GM11168 (cell line): ENCODE measurements at regions not wholly inside any gene's neighbourhood (a gene's known extent, or its start where the extent isn't known, plus 50 kb on each side); places are given as distances from the start of the nearest gene placed in this dataset.

ENCODE experiments used
- in situ Hi-C: fragments of 300-500 bp; cut with MboI; formaldehyde crosslinking; loops from one replicate; pipeline ENCODE4 v1.12.0; 2022; ENCODE audit warnings: low sequenced_read_pairs; ENCODE audit not compliant: unreplicated experiment

DNA sequence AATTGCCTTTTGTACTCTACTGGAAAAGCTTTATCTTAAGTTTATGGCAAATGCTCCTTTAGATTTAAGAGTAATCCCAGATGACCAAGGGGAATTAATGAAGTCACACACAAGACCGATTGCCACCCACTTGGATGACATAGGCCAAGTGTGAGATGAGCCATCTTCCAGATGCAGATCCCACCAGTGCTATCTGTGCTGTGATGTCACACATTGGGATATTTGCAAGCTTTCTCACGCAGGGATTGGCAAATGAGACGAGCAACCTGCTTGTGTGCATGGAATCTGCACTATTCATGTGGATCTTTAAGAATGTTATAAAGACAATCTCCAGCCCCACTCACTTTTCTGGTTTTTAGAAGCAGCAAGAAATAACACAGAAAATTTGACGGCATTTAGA, 602.1 kb upstream of the TMEM132C start:
- in situ Hi-C loops = no loop called here

GRCh38 chr12:127667131-127667685, 599.8 kb upstream of the TMEM132C start:
- in situ Hi-C loops = no loop called here

- in situ Hi-C loops = no loop called here
Observed at GRCh38 chr12:127670294-127670693, 596.7 kb upstream of the TMEM132C start.

GRCh38 chr12:127670796-127671195, 596.2 kb upstream of the TMEM132C start:
- in situ Hi-C loops = no loop called here

DNA sequence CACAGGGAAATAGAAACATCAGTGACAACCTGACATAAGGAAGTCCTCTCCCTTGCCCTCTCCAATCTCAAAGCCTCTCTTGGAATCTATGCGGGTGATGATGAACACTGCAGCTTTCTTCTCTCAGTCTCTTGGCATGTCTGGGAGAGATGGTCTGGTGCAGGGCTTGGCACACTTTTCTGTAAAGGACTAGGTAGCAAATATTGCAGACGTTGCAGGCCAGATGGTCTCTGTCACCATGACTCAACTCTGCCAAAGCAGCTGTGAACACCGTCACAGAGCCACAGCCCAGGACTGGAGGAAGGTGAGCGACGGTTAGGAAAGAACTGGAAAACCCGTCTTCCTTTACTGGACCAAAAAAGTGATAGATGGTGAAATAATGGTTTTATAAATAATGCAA, 591.0 kb upstream of the TMEM132C start:
- in situ Hi-C loops = no loop called here

DNA sequence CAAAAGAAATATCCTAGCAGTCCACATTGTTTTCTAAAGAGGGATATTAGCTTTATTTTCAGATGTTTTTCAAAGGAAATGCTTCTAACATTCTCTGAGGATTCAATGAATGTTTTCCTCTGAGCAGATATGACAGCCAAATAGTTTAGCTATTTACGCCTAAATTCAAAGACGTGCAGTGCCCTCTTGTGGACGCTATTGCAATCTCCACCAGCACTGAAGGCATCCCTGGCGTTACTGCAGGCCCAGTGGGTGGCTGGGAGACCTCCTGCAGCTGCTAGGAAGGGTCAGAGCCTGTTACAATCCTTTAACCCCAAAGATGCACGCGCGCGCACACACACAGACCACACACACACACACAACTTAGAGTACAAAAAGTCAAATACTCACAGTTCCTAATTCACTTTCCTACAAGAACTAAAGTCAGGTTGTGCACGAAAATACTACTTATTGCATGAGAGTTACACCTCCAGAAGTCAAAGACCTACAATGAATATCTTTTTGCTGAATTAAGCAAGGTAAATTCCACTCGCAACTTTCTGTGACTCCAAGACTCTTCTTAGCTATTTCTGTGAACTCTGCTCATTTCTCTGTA, 589.3 kb upstream of the TMEM132C start:
- in situ Hi-C loops = no loop called here

GRCh38 chr12:127678945-127679344, 588.0 kb upstream of the TMEM132C start:
- in situ Hi-C loops = no loop called here

DNA sequence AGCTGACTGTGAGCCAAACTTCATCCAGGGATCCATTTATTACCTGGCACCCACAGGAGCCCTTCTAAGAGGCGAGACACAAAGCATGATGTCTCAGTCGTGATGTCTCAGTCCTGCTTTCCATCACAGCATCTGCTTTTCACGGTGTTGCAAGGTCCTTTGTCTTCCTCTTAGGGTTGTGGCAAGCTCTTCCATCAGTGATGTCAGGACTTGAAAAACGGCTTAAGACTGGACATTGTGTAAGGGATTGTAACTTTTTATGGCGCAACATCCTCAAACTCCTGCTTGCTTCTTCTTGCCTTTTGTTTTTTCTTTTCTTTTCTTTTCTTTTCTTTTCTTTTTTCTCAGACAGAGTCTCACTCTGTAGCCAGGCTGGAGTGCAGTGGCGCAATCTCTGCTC, 586.5 kb upstream of the TMEM132C start:
- in situ Hi-C loops = no loop called here

DNA sequence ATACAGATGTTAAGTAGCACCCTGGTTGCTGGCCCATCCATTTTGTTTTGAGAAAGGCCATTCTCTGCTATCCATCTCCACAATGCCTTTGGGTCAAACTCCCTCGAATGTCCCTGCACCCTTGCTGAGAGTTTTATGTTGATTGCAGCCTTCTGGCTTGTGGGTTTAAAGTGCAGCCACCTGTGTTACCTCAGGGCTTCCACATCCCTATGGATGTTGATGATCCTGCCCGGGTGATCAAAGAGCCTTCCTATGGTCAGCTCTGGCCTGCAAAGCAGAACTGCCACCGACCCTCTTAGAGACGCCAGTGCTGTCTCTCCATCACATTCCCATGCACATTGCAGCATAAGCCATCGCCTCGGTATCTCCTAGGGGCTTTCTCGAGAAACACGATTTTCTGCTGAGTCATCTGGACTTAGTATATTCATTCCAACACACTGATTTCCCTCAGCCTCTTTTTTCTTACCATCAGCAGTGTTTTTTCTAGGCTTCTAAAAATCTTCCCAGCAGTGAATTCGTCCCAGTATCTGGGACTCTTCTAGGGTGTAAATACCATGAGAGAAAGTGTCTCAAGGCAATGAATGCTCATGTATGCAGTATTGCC, 585.7 kb upstream of the TMEM132C start:
- in situ Hi-C loops = no loop called here

- in situ Hi-C loops = no loop called here
Observed at GRCh38 chr12:127685491-127685890, 581.5 kb upstream of the TMEM132C start.

DNA sequence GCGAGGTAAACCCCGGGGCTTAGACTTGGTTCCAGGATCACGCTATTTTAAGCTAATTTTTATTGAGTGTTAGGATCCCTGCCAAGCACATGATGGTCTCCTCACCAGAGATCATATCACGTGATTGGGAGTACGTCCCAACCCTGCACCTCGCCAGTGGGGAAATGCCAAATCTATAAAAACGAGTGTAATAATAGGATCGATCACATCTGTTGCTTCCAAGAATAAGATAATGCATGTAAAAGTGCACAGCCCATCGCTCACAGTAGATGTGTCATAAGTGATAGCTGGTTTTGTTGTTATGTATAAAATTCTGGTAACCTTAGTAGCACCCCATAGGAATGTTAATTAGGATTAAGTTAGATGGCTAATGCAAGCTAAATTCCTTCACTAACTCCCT, 581.0 kb upstream of the TMEM132C start:
- in situ Hi-C loops = no loop called here

GRCh38 chr12:127687181-127687580, 579.8 kb upstream of the TMEM132C start:
- in situ Hi-C loops = no loop called here

GRCh38 chr12:127688906-127689428, 578.0 kb upstream of the TMEM132C start:
- in situ Hi-C loops = no loop called here

DNA sequence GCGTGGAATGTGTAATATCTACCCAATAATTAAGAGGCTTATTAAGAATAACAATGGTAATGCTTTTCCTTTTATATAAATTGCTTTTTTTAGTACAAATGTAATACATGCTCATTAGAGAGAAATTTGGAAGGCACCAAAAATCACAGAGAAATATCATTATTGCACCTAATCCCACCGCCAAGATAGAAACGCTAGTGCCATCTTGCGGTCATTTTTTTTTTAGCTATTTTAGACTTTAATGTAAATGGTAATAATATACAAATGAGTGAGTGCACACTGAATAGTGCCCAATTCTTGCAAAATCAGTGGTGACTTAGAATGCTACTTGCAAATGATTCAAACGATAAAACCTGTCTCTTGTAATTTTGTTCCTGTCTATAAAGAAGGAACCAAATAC, 576.8 kb upstream of the TMEM132C start:
- in situ Hi-C loops = no loop called here

GRCh38 chr12:127696963-127697362, 570.0 kb upstream of the TMEM132C start:
- in situ Hi-C loops = no loop called here

- in situ Hi-C loops = no loop called here
Observed at GRCh38 chr12:127703026-127703425, 563.9 kb upstream of the TMEM132C start.

DNA sequence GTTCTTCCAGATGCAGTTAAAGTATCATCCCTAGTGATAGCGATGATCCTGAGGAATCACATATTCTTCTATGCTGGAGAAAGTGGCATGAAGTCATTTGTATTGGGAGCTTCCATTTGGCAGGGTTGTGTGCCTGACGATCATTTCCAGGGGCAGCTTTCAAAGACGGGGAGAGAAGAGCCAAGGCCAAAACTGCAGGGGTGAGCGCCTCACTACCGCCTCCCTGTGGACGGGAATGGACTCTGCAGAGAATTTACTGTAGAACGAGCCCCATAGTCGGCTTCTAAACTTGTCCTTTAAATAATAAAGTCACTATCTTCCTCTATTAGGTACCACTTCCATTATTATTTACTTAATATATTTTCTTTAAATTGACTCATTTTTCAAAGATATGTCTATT, 555.9 kb upstream of the TMEM132C start:
- in situ Hi-C loops = no loop called here

DNA sequence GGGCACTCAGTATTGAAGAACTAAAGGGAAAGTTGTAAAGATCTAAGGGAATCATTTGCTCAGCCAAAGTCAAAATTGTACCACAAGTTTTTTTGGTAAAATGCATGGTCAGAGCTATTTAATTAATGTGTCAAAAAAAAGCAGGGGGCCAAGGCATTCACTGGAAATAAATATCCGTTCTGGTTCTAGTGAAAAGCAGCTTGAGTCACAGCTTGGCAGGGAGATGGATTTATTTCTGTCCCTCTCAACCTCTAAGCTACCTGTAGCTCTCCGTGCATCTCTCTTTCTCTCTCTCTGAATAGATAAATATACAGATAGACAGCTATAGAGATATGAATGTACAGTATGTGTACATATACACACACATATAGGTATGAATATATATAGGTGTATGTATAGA, 554.4 kb upstream of the TMEM132C start:
- in situ Hi-C loops = no loop called here

DNA sequence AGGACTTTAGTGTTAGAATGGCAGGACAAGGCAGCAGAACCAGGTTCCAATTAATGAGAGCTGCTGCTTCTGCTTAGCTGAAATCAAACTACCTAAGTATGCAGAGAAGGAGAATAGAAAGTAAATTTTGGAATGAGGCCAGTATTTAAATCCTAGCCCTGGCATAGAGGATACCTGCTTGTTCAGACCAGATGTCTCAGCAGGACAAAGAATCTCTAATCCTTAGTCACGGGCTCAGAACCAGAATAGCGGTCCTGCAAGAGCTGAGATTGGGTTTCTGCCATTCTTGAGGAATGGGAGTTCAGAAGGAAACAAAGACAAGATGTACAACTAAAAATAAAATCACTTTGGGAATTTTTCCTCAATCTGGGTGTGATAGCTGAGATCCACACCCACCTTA, 550.8 kb upstream of the TMEM132C start:
- in situ Hi-C loops = no loop called here

GRCh38 chr12:127717278-127717677, 549.7 kb upstream of the TMEM132C start:
- in situ Hi-C loops = no loop called here

GRCh38 chr12:127720334-127720733, 546.6 kb upstream of the TMEM132C start:
- in situ Hi-C loops = no loop called here

DNA sequence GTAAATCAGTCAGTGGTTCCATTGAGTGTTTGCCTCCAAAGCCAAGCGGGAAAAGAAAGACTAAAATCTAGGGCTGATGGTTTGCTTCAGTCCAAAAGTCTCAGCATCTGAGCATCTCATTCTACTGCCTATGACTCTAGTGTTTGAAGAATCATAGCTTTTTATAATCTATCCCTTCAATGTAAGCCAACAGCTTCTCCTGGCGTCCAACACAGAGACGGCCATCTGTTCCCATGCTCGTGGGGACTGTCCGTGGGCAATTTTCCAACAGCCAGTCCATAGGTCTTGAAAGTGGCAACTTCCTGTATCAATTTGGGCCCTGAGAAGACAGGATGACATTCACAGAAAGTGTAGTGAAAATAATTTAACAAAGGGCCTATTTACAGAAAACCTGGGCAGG, 544.4 kb upstream of the TMEM132C start:
- in situ Hi-C loops = no loop called here
